Loucy (cell line): ENCODE measurements at regions not wholly inside any gene's neighbourhood (a gene's known extent, or its start where the extent isn't known, plus 50 kb on each side); places are given as distances from the start of the nearest gene placed in this dataset.

ENCODE experiments used
- CTCF ChIP-seq: fragments of 200-600 bp; sonication (generic); conservative IDR thresholded peaks from 2 replicates; pipeline ENCODE4 v1.5.1; 2014; ENCODE audit warnings: mild to moderate bottlenecking, antibody characterized with exemption, low read length
- EZH2phosphoT487 ChIP-seq: fragments of 200-600 bp; IDR thresholded peaks from 2 replicates; pipeline ENCODE4 v1.6.1; 2018; ENCODE audit warnings: antibody characterized with exemption, mild to moderate bottlenecking, moderate library complexity, borderline replicate concordance

- TF ChIP-seq CTCF (no peak), EZH2phosphoT487 (no peak)
These were observed 336.3 kb upstream of the PTCHD4 start for GRCh38 chr6:48447251-48447650.
